ENCODE measurements at regions not wholly inside any gene's neighbourhood (a gene's known extent, or its start where the extent isn't known, plus 50 kb on each side); places are given as distances from the start of the nearest gene placed in this dataset.

DNA sequence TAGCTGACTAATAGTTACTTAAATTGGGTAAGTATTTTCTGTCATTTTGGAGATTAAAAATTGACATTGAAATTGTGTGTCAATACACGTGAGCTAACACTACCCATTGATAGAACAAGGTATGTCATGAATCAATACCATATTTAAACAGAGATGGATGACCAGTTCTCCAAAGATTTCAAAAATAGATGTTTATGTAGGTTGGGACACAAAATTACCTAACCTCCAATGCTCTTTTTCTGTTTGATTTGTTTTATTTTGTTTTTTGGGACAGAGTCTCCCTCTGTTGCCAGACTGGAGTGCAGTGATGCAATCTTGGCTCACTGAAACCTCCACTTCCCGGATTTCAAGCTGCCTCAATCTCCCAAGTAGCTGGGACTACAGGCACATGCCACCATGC is 1491.7 kb downstream of the GRIK2 start:
- 30% methylated on average over 2 of the region's 2 CpGs for WGBS (ENCODE audit: low lambda C conversion rate)
- no peak overlapping the region for H3K27ac ChIP-seq (ENCODE audit: low read depth in 2 of 2, low read length in 1 of 2)
- H3K36me3 ChIP-seq (replicated peaks in 1 of 2; ENCODE audit: control insufficient read depth in 1 of 2, insufficient read depth in 2 of 2, low read length in 1 of 2), result no peaks in the 10 kb centered on the region
- no peak for DNase-seq
- no peak overlapping the region for H3K9ac ChIP-seq
- no peaks in the 10 kb centered on the region for H3K79me2 ChIP-seq (ENCODE audit: insufficient read depth)
- H3K9me2 ChIP-seq, result no peaks in the 10 kb centered on the region
- H3K27me3 ChIP-seq (ENCODE audit: insufficient read depth), result no peaks in the 10 kb centered on the region
- H3K4me2 ChIP-seq, result no peak overlapping the region
- H3F3A ChIP-seq (replicated peaks; ENCODE audit: insufficient read depth), result no peaks in the 10 kb centered on the region
- TF ChIP-seq, protein P1, sequence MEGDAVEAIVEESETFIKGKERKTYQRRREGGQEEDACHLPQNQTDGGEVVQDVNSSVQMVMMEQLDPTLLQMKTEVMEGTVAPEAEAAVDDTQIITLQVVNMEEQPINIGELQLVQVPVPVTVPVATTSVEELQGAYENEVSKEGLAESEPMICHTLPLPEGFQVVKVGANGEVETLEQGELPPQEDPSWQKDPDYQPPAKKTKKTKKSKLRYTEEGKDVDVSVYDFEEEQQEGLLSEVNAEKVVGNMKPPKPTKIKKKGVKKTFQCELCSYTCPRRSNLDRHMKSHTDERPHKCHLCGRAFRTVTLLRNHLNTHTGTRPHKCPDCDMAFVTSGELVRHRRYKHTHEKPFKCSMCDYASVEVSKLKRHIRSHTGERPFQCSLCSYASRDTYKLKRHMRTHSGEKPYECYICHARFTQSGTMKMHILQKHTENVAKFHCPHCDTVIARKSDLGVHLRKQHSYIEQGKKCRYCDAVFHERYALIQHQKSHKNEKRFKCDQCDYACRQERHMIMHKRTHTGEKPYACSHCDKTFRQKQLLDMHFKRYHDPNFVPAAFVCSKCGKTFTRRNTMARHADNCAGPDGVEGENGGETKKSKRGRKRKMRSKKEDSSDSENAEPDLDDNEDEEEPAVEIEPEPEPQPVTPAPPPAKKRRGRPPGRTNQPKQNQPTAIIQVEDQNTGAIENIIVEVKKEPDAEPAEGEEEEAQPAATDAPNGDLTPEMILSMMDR (IDR thresholded peaks at IDR 0.05), result no peak
- TF ChIP-seq TCF12 (IDR thresholded peaks at IDR 0.05), result no peak
- TF ChIP-seq YY1 (IDR thresholded peaks at IDR 0.05; ENCODE audit: low read depth), result no peak
- TF ChIP-seq RAD21 (IDR thresholded peaks at IDR 0.05; ENCODE audit: low read length), result no peak
- no peak for TF ChIP-seq NRF1 (IDR thresholded peaks at IDR 0.05; ENCODE audit: low read depth, low read length)
- no peak for TF ChIP-seq EP300 (IDR thresholded peaks at IDR 0.05; ENCODE audit: borderline replicate concordance in 1 of 2, low read depth in 1 of 2, low read length in 1 of 2)
- no peak for TF ChIP-seq CHD2 (IDR thresholded peaks at IDR 0.05; ENCODE audit: low read length, partially characterized antibody)
- no peak for TF ChIP-seq ELF1 (IDR thresholded peaks at IDR 0.05)
- TF ChIP-seq TEAD4 (IDR thresholded peaks at IDR 0.05; ENCODE audit: borderline replicate concordance, insufficient read depth), result no peak
- TF ChIP-seq, protein P2, sequence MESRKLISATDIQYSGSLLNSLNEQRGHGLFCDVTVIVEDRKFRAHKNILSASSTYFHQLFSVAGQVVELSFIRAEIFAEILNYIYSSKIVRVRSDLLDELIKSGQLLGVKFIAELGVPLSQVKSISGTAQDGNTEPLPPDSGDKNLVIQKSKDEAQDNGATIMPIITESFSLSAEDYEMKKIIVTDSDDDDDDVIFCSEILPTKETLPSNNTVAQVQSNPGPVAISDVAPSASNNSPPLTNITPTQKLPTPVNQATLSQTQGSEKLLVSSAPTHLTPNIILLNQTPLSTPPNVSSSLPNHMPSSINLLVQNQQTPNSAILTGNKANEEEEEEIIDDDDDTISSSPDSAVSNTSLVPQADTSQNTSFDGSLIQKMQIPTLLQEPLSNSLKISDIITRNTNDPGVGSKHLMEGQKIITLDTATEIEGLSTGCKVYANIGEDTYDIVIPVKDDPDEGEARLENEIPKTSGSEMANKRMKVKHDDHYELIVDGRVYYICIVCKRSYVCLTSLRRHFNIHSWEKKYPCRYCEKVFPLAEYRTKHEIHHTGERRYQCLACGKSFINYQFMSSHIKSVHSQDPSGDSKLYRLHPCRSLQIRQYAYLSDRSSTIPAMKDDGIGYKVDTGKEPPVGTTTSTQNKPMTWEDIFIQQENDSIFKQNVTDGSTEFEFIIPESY (IDR thresholded peaks at IDR 0.05; ENCODE audit: borderline replicate concordance, low read depth), result no peak
- TF ChIP-seq MXI1 (IDR thresholded peaks at IDR 0.05; ENCODE audit: low read depth, low read length), result no peak
- TF ChIP-seq, protein P3, sequence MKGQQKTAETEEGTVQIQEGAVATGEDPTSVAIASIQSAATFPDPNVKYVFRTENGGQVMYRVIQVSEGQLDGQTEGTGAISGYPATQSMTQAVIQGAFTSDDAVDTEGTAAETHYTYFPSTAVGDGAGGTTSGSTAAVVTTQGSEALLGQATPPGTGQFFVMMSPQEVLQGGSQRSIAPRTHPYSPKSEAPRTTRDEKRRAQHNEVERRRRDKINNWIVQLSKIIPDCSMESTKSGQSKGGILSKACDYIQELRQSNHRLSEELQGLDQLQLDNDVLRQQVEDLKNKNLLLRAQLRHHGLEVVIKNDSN (IDR thresholded peaks at IDR 0.05; ENCODE audit: borderline replicate concordance, low read depth), result no peak
- no peak for TF ChIP-seq MEF2A (IDR thresholded peaks at IDR 0.05; ENCODE audit: borderline replicate concordance, low read depth)
- TF ChIP-seq RCOR1 (IDR thresholded peaks at IDR 0.05; ENCODE audit: low read length), result no peak
- no peak for TF ChIP-seq GATA2 (CRISPR knock-in tag; IDR thresholded peaks at IDR 0.05)
- no peak overlapping the region for H2AFZ ChIP-seq (ENCODE audit: low read depth)
- H3K4me1 ChIP-seq (ENCODE audit: control insufficient read depth in 1 of 2, insufficient read depth in 2 of 2, low read depth in 1 of 2, low read length in 1 of 2), result no peaks in the 10 kb centered on the region
- POLR2A ChIA-PET, result no interaction called here
- H4K20me1 ChIP-seq (ENCODE audit: insufficient read depth), result no peaks in the 10 kb centered on the region
- CTCF ChIA-PET, result no interaction called here
- no peak overlapping the region for H3K4me3 ChIP-seq (ENCODE audit: low read depth in 2 of 2, low read length in 1 of 2)
- H3K9me3 ChIP-seq, result no peaks in the 10 kb centered on the region
